ENCODE measurements at regions not wholly inside any gene's neighbourhood (a gene's known extent, or its start where the extent isn't known, plus 50 kb on each side); places are given as distances from the start of the nearest gene placed in this dataset.
"Not testable (repeated sequence)": the region's sequence is repeated elsewhere in the genome, so short reads cannot be mapped to it uniquely, and the experiment has no call there.

GRCh38 chr6:122264557-122264956 lies 134.9 kb upstream of the HSF2 start:
- DNase-seq: no peak
- H3K9me3 Mint-ChIP-seq: peaks cover 0 to 10% (median 2%) of the 10 kb centered on the region in 7 donors
- no peaks in the 10 kb centered on the region for H3K36me3 Mint-ChIP-seq
- no peaks in the 10 kb centered on the region for H3K9me3 ChIP-seq (ENCODE audit: control insufficient read depth in 2 of 2, low read length in 2 of 2)
- H3K4me1 ChIP-seq (ENCODE audit: control insufficient read depth, insufficient read depth, low read length, poor library complexity, severe bottlenecking): no peaks in the 10 kb centered on the region
- H3K27ac Mint-ChIP-seq: no peak overlapping the region
- no peaks in the 10 kb centered on the region for H3K27me3 Mint-ChIP-seq
- no peaks in the 10 kb centered on the region for H3K4me1 Mint-ChIP-seq
- no peak overlapping the region for H3K4me3 Mint-ChIP-seq
- no peak for ATAC-seq (ENCODE audit: low read depth in 2 of 2)
- H3K36me3 ChIP-seq (ENCODE audit: control insufficient read depth, insufficient read depth, low read length): no peaks in the 10 kb centered on the region
- H3K4me3 ChIP-seq (ENCODE audit: low read depth, low read length): no peak overlapping the region
- no peak overlapping the region for H3K27ac ChIP-seq (ENCODE audit: insufficient read depth, low read length, poor library complexity, severe bottlenecking)
- H3K27me3 ChIP-seq (ENCODE audit: control insufficient read depth, insufficient read depth, low read length): no peaks in the 10 kb centered on the region

- Mint-ChIP-seq H3K4me1 (no peaks in the 10 kb centered on the region), H3K27ac (no peak overlapping the region), H3K36me3 (no peaks in the 10 kb centered on the region), H3K4me3 (no peak overlapping the region), H3K27me3 (no peaks in the 10 kb centered on the region), H3K9me3 (peaks cover 0 to 10% (median 2%) of the 10 kb centered on the region in 7 donors)
- DNase-seq (no peak), ATAC-seq (ENCODE audit: low read depth in 2 of 2) (no peak)
- H3K27me3 ChIP-seq (ENCODE audit: control insufficient read depth, insufficient read depth, low read length): no peaks in the 10 kb centered on the region
- H3K9me3 ChIP-seq (ENCODE audit: control insufficient read depth in 2 of 2, low read length in 2 of 2): no peaks in the 10 kb centered on the region
- no peaks in the 10 kb centered on the region for H3K4me1 ChIP-seq (ENCODE audit: control insufficient read depth, insufficient read depth, low read length, poor library complexity, severe bottlenecking)
- no peaks in the 10 kb centered on the region for H3K36me3 ChIP-seq (ENCODE audit: control insufficient read depth, insufficient read depth, low read length)
- no peak overlapping the region for H3K27ac ChIP-seq (ENCODE audit: insufficient read depth, low read length, poor library complexity, severe bottlenecking)
- no peak overlapping the region for H3K4me3 ChIP-seq (ENCODE audit: low read depth, low read length)
Observed at GRCh38 chr6:122265755-122266154, 133.7 kb upstream of the HSF2 start.

- Mint-ChIP-seq H3K4me1 (no peaks in the 10 kb centered on the region), H3K9me3 (peaks cover 0 to 10% (median 3%) of the 10 kb centered on the region in 7 donors), H3K27me3 (no peaks in the 10 kb centered on the region), H3K4me3 (no peak overlapping the region), H3K36me3 (no peaks in the 10 kb centered on the region), H3K27ac (no peak overlapping the region)
- H3K27me3 ChIP-seq (ENCODE audit: control insufficient read depth, insufficient read depth, low read length): no peaks in the 10 kb centered on the region
- ATAC-seq (ENCODE audit: low read depth in 2 of 2) (no peak), DNase-seq (no peak)
- H3K36me3 ChIP-seq (ENCODE audit: control insufficient read depth, insufficient read depth, low read length): no peaks in the 10 kb centered on the region
- no peak overlapping the region for H3K4me3 ChIP-seq (ENCODE audit: low read depth, low read length)
- no peaks in the 10 kb centered on the region for H3K9me3 ChIP-seq (ENCODE audit: control insufficient read depth in 2 of 2, low read length in 2 of 2)
- no peak overlapping the region for H3K27ac ChIP-seq (ENCODE audit: insufficient read depth, low read length, poor library complexity, severe bottlenecking)
- no peaks in the 10 kb centered on the region for H3K4me1 ChIP-seq (ENCODE audit: control insufficient read depth, insufficient read depth, low read length, poor library complexity, severe bottlenecking)
Observed at GRCh38 chr6:122268394-122268793, 131.1 kb upstream of the HSF2 start.

GRCh38 chr6:122276637-122277036 lies 122.8 kb upstream of the HSF2 start:
- no peak overlapping the region for H3K4me3 Mint-ChIP-seq
- Histone ChIP-seq H3K27me3 (ENCODE audit: control insufficient read depth, insufficient read depth, low read length) (no peaks in the 10 kb centered on the region), H3K4me1 (ENCODE audit: control insufficient read depth, insufficient read depth, low read length, poor library complexity, severe bottlenecking) (no peaks in the 10 kb centered on the region), H3K4me3 (ENCODE audit: low read depth, low read length) (no peak overlapping the region), H3K27ac (ENCODE audit: insufficient read depth, low read length, poor library complexity, severe bottlenecking) (no peak overlapping the region), H3K36me3 (ENCODE audit: control insufficient read depth, insufficient read depth, low read length) (no peaks in the 10 kb centered on the region), H3K9me3 (ENCODE audit: control insufficient read depth in 2 of 2, low read length in 2 of 2) (no peaks in the 10 kb centered on the region)
- no peaks in the 10 kb centered on the region for H3K4me1 Mint-ChIP-seq
- H3K27ac Mint-ChIP-seq: no peak overlapping the region
- H3K9me3 Mint-ChIP-seq: peaks cover 0 to 6% (median 0%) of the 10 kb centered on the region in 7 donors
- H3K36me3 Mint-ChIP-seq: no peaks in the 10 kb centered on the region
- H3K27me3 Mint-ChIP-seq: no peaks in the 10 kb centered on the region
- DNase-seq (no peak), ATAC-seq (ENCODE audit: low read depth in 2 of 2) (no peak)

GRCh38 chr6:122280105-122281021 lies 119.1 kb upstream of the HSF2 start:
- H3K27ac Mint-ChIP-seq; H3K36me3 ChIP-seq (ENCODE audit: control insufficient read depth, insufficient read depth, low read length); DNase-seq: not testable (repeated sequence)

GRCh38 chr6:122283884-122284283 lies 115.6 kb upstream of the HSF2 start:
- Histone ChIP-seq H3K9me3 (ENCODE audit: control insufficient read depth in 2 of 2, low read length in 2 of 2) (no peaks in the 10 kb centered on the region), H3K4me3 (ENCODE audit: low read depth, low read length) (no peak overlapping the region), H3K4me1 (ENCODE audit: control insufficient read depth, insufficient read depth, low read length, poor library complexity, severe bottlenecking) (no peaks in the 10 kb centered on the region), H3K36me3 (ENCODE audit: control insufficient read depth, insufficient read depth, low read length) (no peaks in the 10 kb centered on the region), H3K27ac (ENCODE audit: insufficient read depth, low read length, poor library complexity, severe bottlenecking) (no peak overlapping the region), H3K27me3 (ENCODE audit: control insufficient read depth, insufficient read depth, low read length) (no peaks in the 10 kb centered on the region)
- H3K4me1 Mint-ChIP-seq: no peaks in the 10 kb centered on the region
- no peak overlapping the region for H3K4me3 Mint-ChIP-seq
- no peaks in the 10 kb centered on the region for H3K36me3 Mint-ChIP-seq
- no peaks in the 10 kb centered on the region for H3K27me3 Mint-ChIP-seq
- H3K27ac Mint-ChIP-seq: no peak overlapping the region
- peaks cover 0 to 3% (median 0%) of the 10 kb centered on the region in 7 donors for H3K9me3 Mint-ChIP-seq
- ATAC-seq (ENCODE audit: low read depth in 2 of 2) (no peak), DNase-seq (no peak)

More at GRCh38 chr6:122280105-122281021, 119.1 kb upstream of the HSF2 start:
- ATAC-seq (ENCODE audit: low read depth in 2 of 2); H3K4me1 ChIP-seq (ENCODE audit: control insufficient read depth, insufficient read depth, low read length, poor library complexity, severe bottlenecking); H3K4me1 Mint-ChIP-seq; H3K27ac ChIP-seq (ENCODE audit: insufficient read depth, low read length, poor library complexity, severe bottlenecking); H3K27me3 Mint-ChIP-seq; H3K36me3 Mint-ChIP-seq; H3K9me3 Mint-ChIP-seq; H3K27me3 ChIP-seq (ENCODE audit: control insufficient read depth, insufficient read depth, low read length); H3K4me3 ChIP-seq (ENCODE audit: low read depth, low read length); H3K9me3 ChIP-seq (ENCODE audit: control insufficient read depth in 2 of 2, low read length in 2 of 2); H3K4me3 Mint-ChIP-seq: not testable (repeated sequence)

- Mint-ChIP-seq H3K27ac (no peak overlapping the region), H3K36me3 (no peaks in the 10 kb centered on the region), H3K9me3 (peaks cover 0 to 3% (median 0%) of the 10 kb centered on the region in 7 donors), H3K27me3 (peaks cover 3% of the 10 kb centered on the region), H3K4me3 (no peak overlapping the region), H3K4me1 (no peaks in the 10 kb centered on the region)
- Histone ChIP-seq H3K4me1 (ENCODE audit: control insufficient read depth, insufficient read depth, low read length, poor library complexity, severe bottlenecking) (no peaks in the 10 kb centered on the region), H3K27me3 (ENCODE audit: control insufficient read depth, insufficient read depth, low read length) (no peaks in the 10 kb centered on the region), H3K27ac (ENCODE audit: insufficient read depth, low read length, poor library complexity, severe bottlenecking) (no peak overlapping the region), H3K9me3 (ENCODE audit: control insufficient read depth in 2 of 2, low read length in 2 of 2) (no peaks in the 10 kb centered on the region), H3K36me3 (ENCODE audit: control insufficient read depth, insufficient read depth, low read length) (no peaks in the 10 kb centered on the region), H3K4me3 (ENCODE audit: low read depth, low read length) (no peak overlapping the region)
- DNase-seq: no peak
- ATAC-seq (ENCODE audit: low read depth in 2 of 2): no peak
Observed at GRCh38 chr6:122284848-122285247, 114.6 kb upstream of the HSF2 start.

All from CD4-positive, CD25-positive, alpha-beta regulatory T cell (primary cell).